T-helper 2 cell treated with Interferon-gamma antibody and Interleukin-4, amounts not matched to agents 5 μg/mL and 100 μg/mL, for 36 hours (primary cell): ENCODE measurements at regions not wholly inside any gene's neighbourhood (a gene's known extent, or its start where the extent isn't known, plus 50 kb on each side); places are given as distances from the start of the nearest gene placed in this dataset.
"Not testable (repeated sequence)": the region's sequence is repeated elsewhere in the genome, so short reads cannot be mapped to it uniquely, and the experiment has no call there.

Experiments
- DNase-seq: peaks from one replicate; pipeline ENCODE4 v3.0.0; 2021; ENCODE audit warnings: low spot score
- H3K27ac Mint-ChIP-seq: one replicate; pipeline ENCODE4 v1.8.0; 2021; ENCODE audit warnings: mild to moderate bottlenecking, mixed read lengths
- H3K27me3 Mint-ChIP-seq: one replicate; pipeline ENCODE4 v1.8.0; 2021; ENCODE audit warnings: low read depth, mixed read lengths
- H3K36me3 Mint-ChIP-seq: one replicate; pipeline ENCODE4 v1.8.0; 2021; ENCODE audit warnings: low read depth, mixed read lengths
- H3K4me1 Mint-ChIP-seq: one replicate; pipeline ENCODE4 v1.8.0; 2021; ENCODE audit warnings: low read depth, mixed read lengths
- H3K4me3 Mint-ChIP-seq: one replicate; pipeline ENCODE4 v1.8.0; 2022; ENCODE audit warnings: mild to moderate bottlenecking, moderate library complexity, mixed read lengths
- H3K9me3 Mint-ChIP-seq: one replicate; pipeline ENCODE4 v1.8.0; 2021; ENCODE audit warnings: mixed read lengths

GRCh38 chr5:63803165-63803564 is 159.1 kb downstream of the HTR1A start:
- Mint-ChIP-seq H3K4me1 (no peaks in the 10 kb centered on the region), H3K36me3 (no peaks in the 10 kb centered on the region), H3K4me3 (no peak overlapping the region), H3K27ac (no peak overlapping the region), H3K27me3 (no peaks in the 10 kb centered on the region), H3K9me3 (peaks cover 22% of the 10 kb centered on the region)
- no peak for DNase-seq

DNA sequence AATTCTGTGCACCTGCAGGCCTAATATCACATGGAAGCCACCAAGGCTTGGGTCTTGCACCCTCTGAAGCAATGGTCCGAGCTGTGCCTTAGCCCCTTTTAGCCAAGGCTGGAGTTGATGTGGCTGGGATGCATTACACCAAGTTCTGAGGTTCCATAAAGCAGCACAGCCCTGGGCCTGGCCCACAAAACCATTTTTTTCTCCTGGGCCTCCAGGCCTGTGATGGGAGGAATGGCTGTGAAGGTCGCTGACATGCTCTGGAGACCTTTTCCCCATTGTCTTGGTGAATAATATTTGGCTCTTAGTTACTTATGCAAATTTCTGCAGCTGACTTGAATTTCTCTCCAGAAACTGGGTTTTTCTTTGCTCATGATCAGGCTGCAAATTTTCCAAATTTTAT is 167.3 kb downstream of the HTR1A start:
- Mint-ChIP-seq H3K9me3 (peaks cover 44% of the 10 kb centered on the region), H3K4me1 (no peaks in the 10 kb centered on the region), H3K4me3 (no peak overlapping the region), H3K27ac (no peak overlapping the region), H3K36me3 (no peaks in the 10 kb centered on the region), H3K27me3 (no peaks in the 10 kb centered on the region)
- DNase-seq, result no peak

DNA sequence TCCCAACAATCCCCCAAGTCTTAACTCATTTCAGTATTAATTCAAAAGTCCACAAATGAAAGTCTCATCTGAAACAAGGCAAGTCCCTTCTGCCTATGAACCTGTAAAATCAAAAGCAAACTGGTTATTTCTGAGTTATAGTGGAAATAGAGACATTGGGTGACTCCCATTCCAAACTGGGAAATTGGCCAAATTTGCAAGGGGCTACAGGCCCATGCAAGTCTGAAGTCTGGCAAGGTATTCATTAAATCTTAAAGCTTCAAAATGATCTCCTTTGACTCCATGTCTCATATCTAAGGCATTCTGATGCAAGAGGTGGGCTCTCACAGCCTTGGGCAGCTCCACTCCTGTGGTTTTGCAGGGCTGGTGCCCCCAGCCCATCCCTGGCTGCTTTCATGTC is 167.9 kb downstream of the HTR1A start:
- no peaks in the 10 kb centered on the region for H3K36me3 Mint-ChIP-seq
- no peak overlapping the region for H3K4me3 Mint-ChIP-seq
- H3K9me3 Mint-ChIP-seq, result peaks cover 47% of the 10 kb centered on the region
- no peaks in the 10 kb centered on the region for H3K27me3 Mint-ChIP-seq
- no peak overlapping the region for H3K27ac Mint-ChIP-seq
- H3K4me1 Mint-ChIP-seq, result no peaks in the 10 kb centered on the region
- no peak for DNase-seq

DNA sequence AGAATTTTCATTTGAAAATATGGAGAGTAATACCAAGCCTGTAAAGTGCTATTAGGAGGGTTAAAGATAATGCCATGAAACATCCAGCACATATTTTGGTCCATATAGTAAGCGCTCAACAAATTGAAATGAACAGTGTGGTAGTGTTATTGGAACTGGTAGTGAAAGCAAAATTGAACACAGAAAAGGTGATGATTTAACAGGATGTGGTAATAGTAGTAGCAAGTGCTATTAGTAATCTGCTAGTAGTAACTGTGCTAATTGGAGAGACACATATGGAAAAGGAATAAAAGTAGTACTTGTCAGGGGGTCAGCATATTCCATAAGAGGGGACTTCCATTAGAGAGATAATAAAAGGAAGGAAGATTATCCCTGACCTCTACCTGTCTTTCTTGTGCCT is 187.3 kb downstream of the HTR1A start:
- no peak overlapping the region for H3K4me3 Mint-ChIP-seq
- no peaks in the 10 kb centered on the region for H3K4me1 Mint-ChIP-seq

DNA sequence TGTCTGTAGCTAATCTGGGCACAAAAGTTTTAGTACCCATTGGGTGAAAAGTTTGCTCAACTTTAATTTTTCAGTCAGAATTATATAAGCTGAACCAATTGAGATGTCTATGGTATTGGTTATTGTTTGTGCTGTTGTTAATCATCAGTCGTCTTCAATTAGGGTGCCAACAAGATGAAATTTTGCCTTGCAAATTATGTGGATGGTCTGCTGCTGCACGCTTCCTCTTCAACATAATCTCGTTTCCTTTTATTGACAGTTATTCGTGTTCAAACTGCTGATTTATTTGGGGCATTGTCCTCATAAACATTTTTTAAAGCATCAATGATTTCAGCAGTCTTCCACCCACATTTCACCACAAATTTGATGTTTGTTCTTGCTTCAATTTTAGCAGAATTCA is 194.0 kb downstream of the HTR1A start:
- Mint-ChIP-seq H3K9me3 (peaks cover 7% of the 10 kb centered on the region), H3K27ac (no peak overlapping the region), H3K36me3 (no peaks in the 10 kb centered on the region), H3K27me3 (no peaks in the 10 kb centered on the region), H3K4me3 (no peak overlapping the region), H3K4me1 (no peaks in the 10 kb centered on the region)
- DNase-seq, result no peak

More for the DNA sequence above, 187.3 kb downstream of the HTR1A start:
- no peaks in the 10 kb centered on the region for H3K27me3 Mint-ChIP-seq
- H3K27ac Mint-ChIP-seq, result no peak overlapping the region
- peaks cover 3% of the 10 kb centered on the region for H3K9me3 Mint-ChIP-seq
- no peak for DNase-seq
- H3K36me3 Mint-ChIP-seq, result no peaks in the 10 kb centered on the region

DNA sequence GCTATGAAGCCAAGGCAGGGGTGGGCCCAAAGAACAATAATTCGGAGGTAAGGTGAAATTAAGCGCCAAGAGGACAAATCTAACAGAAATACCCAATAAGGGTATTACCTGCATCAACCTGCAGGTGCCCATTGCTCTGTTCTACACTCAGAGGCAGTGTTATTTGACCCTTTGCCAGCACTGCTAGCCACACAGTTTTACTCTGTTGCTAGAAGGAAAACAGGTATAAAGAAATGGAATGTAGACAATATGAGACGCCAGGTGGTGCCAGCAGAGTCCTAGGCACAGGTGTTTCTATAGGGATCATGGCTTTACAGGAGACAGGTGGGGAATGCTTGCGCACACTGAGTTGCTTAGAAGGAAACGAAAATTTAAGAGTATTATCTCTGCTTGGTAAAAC is 201.3 kb downstream of the HTR1A start:
- Mint-ChIP-seq H3K27ac (no peak overlapping the region), H3K4me1 (no peaks in the 10 kb centered on the region), H3K9me3 (no peaks in the 10 kb centered on the region), H3K4me3 (no peak overlapping the region), H3K36me3 (no peaks in the 10 kb centered on the region), H3K27me3 (no peaks in the 10 kb centered on the region)
- no peak for DNase-seq

DNA sequence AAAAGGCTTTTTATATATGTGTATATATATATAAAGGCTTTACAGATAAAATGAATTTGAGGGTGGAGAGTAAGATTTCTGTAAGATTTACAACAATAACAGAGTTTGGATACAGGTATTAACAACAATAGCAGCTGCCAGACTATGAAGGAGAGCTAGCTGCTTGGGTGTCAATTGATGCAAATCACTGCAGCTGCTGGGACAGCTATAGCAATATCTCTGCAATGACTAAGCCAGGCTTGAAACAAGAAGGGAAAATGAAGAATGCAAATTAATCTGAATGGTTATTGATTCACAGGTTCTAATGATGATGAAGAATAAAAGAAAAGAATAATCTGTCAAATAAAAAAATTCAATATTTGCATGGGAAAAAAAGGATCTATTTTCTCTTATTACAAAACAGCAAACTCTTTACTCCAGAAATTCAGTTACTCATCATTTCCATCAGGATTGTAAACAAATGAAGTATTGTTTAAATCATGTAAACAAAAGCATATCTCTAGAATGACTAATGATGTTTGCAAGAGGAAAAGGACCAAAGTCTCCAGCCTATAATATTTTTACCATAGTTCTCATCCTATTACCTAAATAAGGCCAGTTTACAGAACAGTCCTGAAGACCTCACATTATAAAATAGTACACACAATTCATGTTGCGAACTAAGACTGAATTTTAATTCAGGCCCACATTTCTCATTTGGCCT is 219.0 kb downstream of the HTR1A start:
- no peak for DNase-seq
- Mint-ChIP-seq H3K27me3 (no peaks in the 10 kb centered on the region), H3K36me3 (no peaks in the 10 kb centered on the region), H3K4me3 (no peak overlapping the region), H3K9me3 (peaks cover 20% of the 10 kb centered on the region), H3K4me1 (no peaks in the 10 kb centered on the region), H3K27ac (no peak overlapping the region)

DNA sequence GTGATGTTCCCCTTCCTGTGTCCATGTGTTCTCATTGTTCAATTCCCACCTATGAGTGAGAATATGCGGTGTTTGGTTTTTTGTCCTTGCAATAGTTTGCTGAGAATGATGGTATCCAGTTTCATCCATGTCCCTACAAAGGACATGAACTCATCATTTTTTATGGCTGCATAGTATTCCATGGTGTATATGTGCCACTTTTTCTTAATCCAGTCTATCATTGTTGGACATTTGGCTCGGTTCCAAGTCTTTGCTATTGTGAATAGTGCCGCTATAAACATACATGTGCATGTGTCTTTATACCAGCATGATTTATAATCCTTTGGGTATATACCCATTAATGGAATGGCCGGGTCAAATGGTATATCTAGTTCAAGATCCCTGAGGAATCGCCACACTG is 229.4 kb downstream of the HTR1A start:
- H3K36me3 Mint-ChIP-seq, result not testable (repeated sequence)

GRCh38 chr5:63727583-63727982 is 234.7 kb downstream of the HTR1A start:
- Mint-ChIP-seq H3K4me1 (no peaks in the 10 kb centered on the region), H3K9me3 (peaks cover 8% of the 10 kb centered on the region), H3K27me3 (no peaks in the 10 kb centered on the region), H3K36me3 (no peaks in the 10 kb centered on the region), H3K27ac (no peak overlapping the region), H3K4me3 (no peak overlapping the region)
- no peak for DNase-seq

More for the DNA sequence above, 229.4 kb downstream of the HTR1A start:
- not testable (repeated sequence) for H3K27ac Mint-ChIP-seq, H3K27me3 Mint-ChIP-seq, DNase-seq, H3K4me1 Mint-ChIP-seq, H3K4me3 Mint-ChIP-seq
- H3K9me3 Mint-ChIP-seq, result peaks cover 12% of the 10 kb centered on the region

GRCh38 chr5:63726496-63726895 is 235.7 kb downstream of the HTR1A start:
- H3K9me3 Mint-ChIP-seq, result peaks cover 4% of the 10 kb centered on the region
- DNase-seq, result no peak
- H3K27ac Mint-ChIP-seq, result no peak overlapping the region
- no peaks in the 10 kb centered on the region for H3K4me1 Mint-ChIP-seq
- H3K27me3 Mint-ChIP-seq, result no peaks in the 10 kb centered on the region
- H3K36me3 Mint-ChIP-seq, result no peaks in the 10 kb centered on the region
- H3K4me3 Mint-ChIP-seq, result no peak overlapping the region

DNA sequence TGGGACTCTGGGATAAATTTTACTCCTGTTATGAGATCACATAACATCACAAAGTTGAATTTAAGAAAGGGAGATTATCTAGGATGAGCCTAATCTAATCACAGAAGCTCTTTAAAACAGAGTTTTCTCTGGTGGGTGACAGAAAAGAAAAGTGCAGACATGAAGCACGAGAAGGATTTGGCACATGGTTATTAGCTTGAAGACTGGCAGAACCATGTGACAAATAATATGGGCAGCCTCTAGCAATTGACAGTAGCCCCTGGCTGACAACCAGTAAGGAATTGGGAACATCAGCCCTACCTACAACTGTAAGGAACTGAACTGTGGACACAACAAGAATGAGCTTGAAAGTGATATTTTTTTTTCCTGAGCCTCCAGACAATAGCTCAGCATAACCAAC is 243.1 kb downstream of the HTR1A start:
- peaks cover 18% of the 10 kb centered on the region for H3K9me3 Mint-ChIP-seq
- no peak for DNase-seq
- H3K27me3 Mint-ChIP-seq, result no peaks in the 10 kb centered on the region
- no peaks in the 10 kb centered on the region for H3K4me1 Mint-ChIP-seq
- no peak overlapping the region for H3K4me3 Mint-ChIP-seq
- H3K27ac Mint-ChIP-seq, result no peak overlapping the region
- H3K36me3 Mint-ChIP-seq, result no peaks in the 10 kb centered on the region

- DNase-seq, result no peak
- Mint-ChIP-seq H3K27me3 (no peaks in the 10 kb centered on the region), H3K9me3 (peaks cover 7% of the 10 kb centered on the region), H3K4me1 (no peaks in the 10 kb centered on the region), H3K36me3 (no peaks in the 10 kb centered on the region), H3K4me3 (no peak overlapping the region), H3K27ac (no peak overlapping the region)
Observed at GRCh38 chr5:63700241-63700640, 262.0 kb downstream of the HTR1A start.

DNA sequence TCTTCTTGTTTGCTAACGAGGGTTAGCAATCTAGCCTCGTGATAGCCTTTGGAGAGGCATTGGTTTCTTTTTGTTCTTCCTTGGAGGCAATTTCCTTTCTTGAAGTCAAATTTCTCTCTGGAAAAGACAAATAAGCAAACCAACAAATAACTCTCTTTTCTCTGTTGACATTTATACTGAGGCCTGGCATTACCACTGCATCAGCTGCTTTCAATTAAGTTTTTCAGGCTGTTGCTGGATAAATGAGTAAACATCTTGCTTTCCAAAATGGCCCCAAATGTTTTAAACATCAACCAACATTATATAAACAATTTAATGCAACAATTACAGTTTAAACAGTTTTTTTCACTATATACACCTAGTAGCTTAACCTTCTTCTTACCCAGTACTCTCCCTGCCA is 264.4 kb downstream of the HTR1A start:
- no peaks in the 10 kb centered on the region for H3K27me3 Mint-ChIP-seq
- peaks cover 8% of the 10 kb centered on the region for H3K9me3 Mint-ChIP-seq
- no peak overlapping the region for H3K4me3 Mint-ChIP-seq
- no peak overlapping the region for H3K27ac Mint-ChIP-seq
- no peaks in the 10 kb centered on the region for H3K36me3 Mint-ChIP-seq
- no peak for DNase-seq
- no peaks in the 10 kb centered on the region for H3K4me1 Mint-ChIP-seq

DNA sequence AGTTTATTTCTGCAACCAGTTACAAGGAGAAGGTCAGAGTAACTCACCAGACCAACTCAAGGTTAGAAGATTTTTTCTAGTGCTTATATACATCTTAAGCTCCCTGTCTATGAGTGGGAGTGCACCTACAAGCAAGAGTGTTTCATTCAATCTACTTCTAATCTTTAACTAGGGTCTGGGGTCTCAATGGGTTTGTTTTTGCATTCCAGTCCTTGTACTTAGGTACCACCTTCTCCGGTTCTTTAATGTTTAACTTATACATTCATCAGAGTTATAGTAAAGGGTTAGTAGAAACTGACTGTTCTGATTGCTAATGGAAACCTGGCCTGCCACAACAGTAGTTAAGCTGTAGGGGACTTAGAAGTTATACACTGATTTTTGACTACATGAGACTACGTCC is 271.7 kb downstream of the HTR1A start:
- peaks cover 5% of the 10 kb centered on the region for H3K9me3 Mint-ChIP-seq
- no peaks in the 10 kb centered on the region for H3K36me3 Mint-ChIP-seq
- no peak overlapping the region for H3K4me3 Mint-ChIP-seq
- H3K27me3 Mint-ChIP-seq, result no peaks in the 10 kb centered on the region
- H3K4me1 Mint-ChIP-seq, result no peaks in the 10 kb centered on the region
- H3K27ac Mint-ChIP-seq, result no peak overlapping the region
- no peak for DNase-seq

DNA sequence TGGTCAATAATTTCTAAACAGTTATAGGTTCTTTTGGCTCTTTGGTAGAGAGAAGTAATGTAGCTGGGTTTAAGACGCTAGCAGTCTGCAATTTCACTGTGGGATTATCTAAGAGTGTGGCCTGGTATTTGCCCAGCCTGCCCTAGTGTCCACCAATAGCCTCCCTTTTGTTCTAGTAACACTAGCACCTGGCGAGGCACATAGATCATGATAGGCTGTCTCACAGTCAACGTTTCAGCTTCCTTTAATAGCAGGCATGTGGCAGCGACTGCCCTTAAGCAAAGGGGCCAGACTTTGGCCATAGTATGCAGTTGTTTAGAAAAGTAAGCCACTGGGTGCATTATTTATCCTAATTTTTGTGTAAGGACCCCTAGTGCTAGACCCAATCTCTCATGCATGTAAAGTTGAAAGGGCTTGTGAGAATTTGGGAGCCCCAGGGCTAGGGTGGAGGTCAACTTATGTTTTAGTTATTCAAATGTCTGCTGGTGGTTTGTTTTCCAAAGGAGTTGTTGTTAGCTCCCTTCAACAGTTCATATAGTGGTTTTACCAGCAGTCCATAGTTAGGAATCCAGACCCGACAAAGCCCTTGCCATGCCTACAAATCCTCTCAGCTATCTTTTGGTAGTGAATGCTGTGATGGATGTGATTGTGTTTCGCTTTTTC is 274.3 kb downstream of the HTR1A start:
- Mint-ChIP-seq H3K27ac (no peak overlapping the region), H3K4me3 (no peak overlapping the region), H3K4me1 (no peaks in the 10 kb centered on the region), H3K9me3 (no peaks in the 10 kb centered on the region), H3K27me3 (no peaks in the 10 kb centered on the region), H3K36me3 (no peaks in the 10 kb centered on the region)
- no peak for DNase-seq
